Motor neuron (in vitro differentiated cells): ENCODE measurements at regions not wholly inside any gene's neighbourhood (a gene's known extent, or its start where the extent isn't known, plus 50 kb on each side); places are given as distances from the start of the nearest gene placed in this dataset.
A peak's percentile ranks its signal among the peaks of the same experiment; 100 is the strongest.

Source experiments
- ATAC-seq, 8 experiments: fragments of 200-7000 bp; cut with Tn5 transposase; replicated peaks in 6 of 8; 2 replicates each; pipeline ENCODE4 v1.8.0; 2021; ENCODE audit warnings: mild to moderate bottlenecking in 8 of 8, moderate library complexity in 8 of 8
- H3K27ac ChIP-seq, 2 donors: fragments of 250-450 bp; sonication (Bioruptor Pico); 2 replicates each; pipeline ENCODE4 v1.9.0; 2021; ENCODE audit warnings: antibody characterized with exemption in 2 of 2, mild to moderate bottlenecking in 2 of 2, moderate library complexity in 1 of 2
- H3K4me1 ChIP-seq, 2 donors: fragments of 250-450 bp; sonication (Bioruptor Pico); replicated peaks in 1 of 2; 2 replicates each; pipeline ENCODE4 v1.6.1; 2021; ENCODE audit warnings: antibody characterized with exemption in 2 of 2, mild to moderate bottlenecking in 2 of 2, moderate library complexity in 1 of 2
- H3K4me3 ChIP-seq, 5 donors: fragments of 250-450 bp; sonication (Bioruptor Pico); 2 replicates each; pipeline ENCODE4 v1.9.0; 2021; ENCODE audit warnings: antibody characterized with exemption in 5 of 5, mild to moderate bottlenecking in 5 of 5, moderate library complexity in 4 of 5
- WGBS, 10 experiments: fragments of 450-650 bp; shearing (Covaris generic); methylation state at CpG; one replicate each; pipeline ENCODE4 v1.0.0; 2022; 5-methylcytosine and 5-hydroxymethylcytosine counted together
- in situ Hi-C, 9 experiments: fragments of 400-800 bp; cut with MboI; loops; one replicate each; pipeline ENCODE4 v1.15.0; 2021; ENCODE audit warnings: low sequenced_read_pairs in 9 of 9, low pct_unique_long_range_greater_than_20kb in 2 of 9; ENCODE audit not compliant: unreplicated experiment in 9 of 9

DNA sequence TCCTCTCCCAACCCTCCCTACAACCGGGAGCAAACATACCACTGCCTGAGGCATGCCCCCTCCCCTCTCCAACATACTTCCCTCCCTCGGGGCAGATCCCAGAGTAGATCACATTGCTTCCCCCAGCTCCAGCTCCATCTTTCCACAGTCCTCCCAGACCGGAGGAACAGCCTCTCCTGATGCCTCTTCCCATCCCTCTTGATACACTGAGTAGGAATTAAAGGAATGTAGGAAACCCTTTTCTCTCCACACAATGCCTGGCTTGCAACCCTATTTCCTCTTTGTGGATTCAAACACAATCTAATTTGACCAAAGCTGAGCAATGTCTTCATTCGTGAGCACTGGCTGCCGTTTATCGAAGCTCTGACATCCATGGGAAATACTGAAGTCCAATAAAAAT, 339.8 kb downstream of the BCOR start:
- no peak for ATAC-seq
- H3K4me1 ChIP-seq: peaks cover 17 to 24% of the 10 kb centered on the region in 2 donors
- no peak overlapping the region for H3K27ac ChIP-seq
- H3K4me3 ChIP-seq: no peak overlapping the region
- WGBS, 10 experiments: 50 to 100% (median 73%) methylated on average over 1 to 3 of the region's 6 CpGs; no CpG with 5 or more reads in 6 of the 10 experiments
- in situ Hi-C loops: no loop called here

- 80 to 100% methylated on average over 1 of the region's 17 CpGs; no CpG with 5 or more reads in 8 of the 10 experiments for WGBS, 10 experiments
- Histone ChIP-seq H3K27ac (peak overlapping the region in 1 of 2 donors; percentile 39), H3K4me3 (no peak overlapping the region), H3K4me1 (peaks cover 17 to 24% of the 10 kb centered on the region in 2 donors)
- in situ Hi-C loops: no loop called here
- peak in 1 of 8 experiments; percentile 25 for ATAC-seq
Measured at GRCh38 chrX:39758791-39759525, 338.8 kb downstream of the BCOR start.

DNA sequence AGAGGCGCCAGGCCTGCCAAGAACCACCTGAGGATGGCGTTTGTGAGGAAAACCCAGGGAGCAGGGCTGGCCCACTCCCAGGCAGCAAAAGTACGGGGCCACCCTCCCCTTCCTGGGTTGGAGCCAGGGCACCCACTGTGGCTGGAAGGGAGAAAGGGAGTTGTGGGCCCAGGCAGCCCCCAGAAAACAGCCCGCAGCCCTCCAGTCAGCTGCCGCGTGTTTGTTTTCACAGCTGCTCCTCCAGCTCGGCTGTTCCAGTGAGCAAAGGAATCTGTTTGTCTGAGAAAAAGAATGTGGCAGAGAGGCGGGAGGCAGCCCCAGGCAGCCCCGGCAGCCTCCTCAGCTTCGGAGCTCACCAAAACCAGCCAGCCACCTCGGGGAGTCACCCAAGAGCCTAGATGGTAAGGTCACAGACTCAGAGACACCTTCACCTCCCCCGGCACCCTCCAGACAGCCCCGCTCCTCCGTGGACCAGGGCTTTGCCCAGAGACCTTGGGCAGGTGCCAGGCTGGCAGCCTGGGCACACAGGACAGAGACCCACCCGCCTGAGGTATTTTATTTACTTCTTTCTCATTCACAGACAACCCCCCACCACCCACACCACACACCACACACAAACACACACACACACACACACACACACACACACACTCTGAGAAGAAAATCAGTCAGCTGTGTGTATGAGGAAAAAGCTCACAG, 338.1 kb downstream of the BCOR start:
- ATAC-seq: peak in 5 of 8 experiments; percentile 11 to 78 (median 12)
- H3K4me3 ChIP-seq: no peak overlapping the region
- H3K27ac ChIP-seq: peak overlapping the region in 1 of 2 donors; percentile 39
- H3K4me1 ChIP-seq: peaks cover 14 to 27% of the 10 kb centered on the region in 2 donors
- 60% methylated on average over 1 of the region's 15 CpGs; no CpG with 5 or more reads in 9 of the 10 experiments for WGBS, 10 experiments
- in situ Hi-C loops: no loop called here

DNA sequence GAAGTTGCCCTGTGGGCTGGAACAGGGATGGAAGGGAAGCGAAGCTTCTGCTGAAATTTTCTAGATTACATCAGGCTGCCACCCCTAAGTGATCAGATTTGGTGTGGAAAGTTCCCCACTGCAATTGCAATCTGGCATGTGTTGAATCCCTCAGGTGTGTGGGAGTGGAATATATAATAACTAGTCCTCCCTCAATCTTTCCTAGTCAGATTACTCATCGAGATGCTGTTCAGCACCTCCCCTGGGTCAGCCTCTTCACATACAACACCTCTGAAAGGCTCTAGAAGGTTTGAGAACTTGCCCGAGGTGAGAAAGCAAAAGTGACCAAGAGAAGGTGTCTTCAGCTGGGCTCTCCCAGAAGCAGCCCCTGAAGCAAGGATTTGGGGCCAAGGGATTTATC, 336.8 kb downstream of the BCOR start:
- Histone ChIP-seq H3K4me1 (peaks cover 7 to 17% of the 10 kb centered on the region in 2 donors), H3K27ac (no peak overlapping the region), H3K4me3 (no peak overlapping the region)
- WGBS, 10 experiments: 40 to 60% methylated on average over 1 of the region's 3 CpGs; no CpG with 5 or more reads in 8 of the 10 experiments
- in situ Hi-C loops: no loop called here
- ATAC-seq: no peak

DNA sequence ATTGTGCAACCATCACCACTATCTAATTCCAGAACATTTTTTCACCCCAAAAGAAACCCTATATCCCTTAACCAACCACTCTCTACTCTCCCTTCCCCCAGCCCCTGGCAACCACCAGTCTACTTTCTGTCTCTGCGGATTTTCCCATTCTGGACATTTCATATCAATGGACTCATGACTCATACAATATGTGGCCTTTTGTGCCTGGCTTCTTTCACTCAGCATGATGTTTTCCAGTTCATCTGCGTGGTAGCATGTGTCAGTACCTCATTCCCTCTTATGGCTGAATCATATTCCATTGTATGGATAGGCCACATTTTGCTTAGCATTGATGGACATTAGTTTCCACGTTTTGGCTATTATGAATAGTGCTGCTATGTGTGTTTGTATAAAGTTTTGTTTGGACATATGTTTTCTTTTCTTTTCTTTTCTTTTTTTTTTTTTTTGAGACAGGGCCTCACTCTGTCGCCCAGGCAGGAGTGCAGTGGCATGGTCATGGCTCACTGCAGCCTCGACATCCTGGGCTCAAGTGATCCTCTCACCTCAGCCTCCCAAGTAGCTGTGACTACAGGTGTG, 335.4 kb downstream of the BCOR start:
- H3K27ac ChIP-seq: no peak overlapping the region
- 45 to 100% (median 84%) methylated on average over 1 to 4 of the region's 5 CpGs; no CpG with 5 or more reads in 4 of the 10 experiments for WGBS, 10 experiments
- ATAC-seq: peak in 3 of 8 experiments; percentile 32 to 33 (median 32)
- H3K4me1 ChIP-seq: peaks cover 21% of the 10 kb centered on the region in 2 donors
- no peak overlapping the region for H3K4me3 ChIP-seq
- in situ Hi-C loops: no loop called here

DNA sequence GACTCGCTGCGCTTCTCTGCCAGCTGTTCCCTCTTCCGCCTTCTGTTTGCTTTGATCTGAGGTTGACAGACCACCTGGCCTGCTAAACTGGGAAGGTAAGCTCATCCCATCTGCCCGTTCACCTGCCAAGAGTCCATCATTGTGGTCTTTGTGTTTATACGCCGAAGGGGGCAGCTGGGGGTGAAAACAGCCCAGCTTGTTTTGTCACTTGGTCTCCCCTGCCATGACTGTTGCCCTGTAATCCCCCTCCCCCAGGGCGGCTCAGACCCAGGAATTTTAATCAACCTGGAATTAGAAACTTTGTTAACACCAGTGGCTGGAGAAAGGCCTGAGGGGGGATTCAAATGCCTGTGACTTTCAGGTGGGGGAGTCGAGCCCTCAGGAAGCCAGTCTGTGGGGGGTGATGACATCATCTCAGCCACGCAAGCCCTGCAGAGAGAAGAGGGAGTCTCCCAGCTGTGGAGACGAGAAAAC, 333.3 kb downstream of the BCOR start:
- no peak overlapping the region for H3K27ac ChIP-seq
- peak in 1 of 8 experiments; percentile 35 for ATAC-seq
- no peak overlapping the region for H3K4me3 ChIP-seq
- in situ Hi-C loops: no loop called here
- H3K4me1 ChIP-seq: peaks cover 17 to 23% of the 10 kb centered on the region in 2 donors
- 40 to 100% (median 60%) methylated on average over 1 to 7 of the region's 10 CpGs; no CpG with 5 or more reads in 6 of the 10 experiments for WGBS, 10 experiments

DNA sequence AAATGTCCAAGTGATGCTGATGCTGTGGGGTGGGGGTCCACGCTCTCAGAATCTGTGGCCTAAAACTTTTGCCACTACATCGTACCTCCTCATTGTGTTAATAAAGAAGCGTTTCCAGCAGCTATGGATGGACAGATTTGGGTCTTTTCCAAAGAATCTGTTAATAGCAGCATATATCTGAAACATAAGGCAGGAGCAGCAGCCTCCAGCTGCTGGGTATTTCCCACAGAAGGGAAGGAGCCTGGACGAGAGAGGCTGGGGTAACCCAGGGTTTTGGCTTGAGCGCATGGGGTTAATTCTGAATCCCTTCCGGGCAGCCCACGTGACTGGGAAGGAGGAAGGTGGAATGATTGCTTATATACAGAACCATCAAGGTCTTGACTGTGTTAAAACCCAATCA, 332.4 kb downstream of the BCOR start:
- no peak for ATAC-seq
- in situ Hi-C loops: no loop called here
- 43 to 100% (median 64%) methylated on average over 2 to 6 of the region's 7 CpGs; no CpG with 5 or more reads in 6 of the 10 experiments for WGBS, 10 experiments
- no peak overlapping the region for H3K4me3 ChIP-seq
- no peak overlapping the region for H3K27ac ChIP-seq
- H3K4me1 ChIP-seq: peaks cover 13 to 19% of the 10 kb centered on the region in 2 donors

DNA sequence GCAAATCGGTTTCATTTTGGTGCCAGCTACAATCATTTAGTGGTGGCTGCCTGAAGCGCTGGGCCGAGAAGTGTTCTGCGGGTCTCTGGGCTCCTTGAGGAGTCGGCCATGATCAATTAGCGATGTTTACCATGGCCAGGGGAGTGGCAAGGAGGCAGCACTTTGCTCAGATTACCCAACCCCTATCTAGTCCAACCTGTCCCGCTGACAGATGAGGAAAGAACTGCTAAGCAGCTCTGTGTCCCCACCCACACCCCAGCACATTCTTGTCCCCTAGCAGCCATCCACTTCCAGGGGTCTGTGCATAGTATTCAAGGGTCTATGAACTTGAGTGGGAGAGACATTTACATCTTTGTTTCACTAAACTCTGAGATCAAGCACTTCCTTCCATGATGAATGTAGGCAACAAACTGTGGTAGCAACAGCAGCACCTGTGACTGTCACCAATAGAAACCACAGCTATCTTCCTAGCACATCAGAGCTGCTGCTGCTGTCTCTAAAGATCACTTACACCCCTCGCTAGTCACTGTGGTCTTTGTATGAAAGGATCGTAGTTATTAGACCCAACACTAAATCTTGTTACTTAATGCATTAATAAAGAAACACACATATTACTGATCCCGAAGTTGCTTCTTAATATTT, 331.6 kb downstream of the BCOR start:
- Histone ChIP-seq H3K4me3 (no peak overlapping the region), H3K27ac (no peak overlapping the region), H3K4me1 (peaks cover 13 to 19% of the 10 kb centered on the region in 2 donors)
- 17 to 100% (median 52%) methylated on average over 1 to 3 of the region's 10 CpGs; no CpG with 5 or more reads in 4 of the 10 experiments for WGBS, 10 experiments
- ATAC-seq: peak in 1 of 8 experiments; percentile 52
- in situ Hi-C loops: no loop called here

DNA sequence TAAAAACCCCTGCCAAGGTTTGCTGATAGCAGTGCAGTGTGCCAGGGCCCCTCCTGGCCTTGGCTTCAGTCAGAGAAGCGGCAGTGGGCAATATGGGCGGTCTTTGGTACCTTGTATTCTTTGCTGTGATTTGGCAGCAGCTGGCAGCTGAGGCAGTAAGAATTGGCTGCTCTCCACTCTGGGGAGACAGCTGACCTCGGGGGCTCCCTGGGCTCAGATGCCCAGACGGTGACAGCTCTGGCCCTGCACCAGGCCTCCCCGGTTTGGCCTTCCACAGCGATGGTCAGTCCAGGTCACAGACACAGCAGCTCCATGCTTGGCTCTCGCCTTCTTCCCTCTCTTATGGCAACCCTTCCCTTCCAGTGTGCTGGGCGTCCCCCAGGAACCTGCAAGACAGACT, 330.9 kb downstream of the BCOR start:
- no peak overlapping the region for H3K27ac ChIP-seq
- ATAC-seq: peak in 1 of 8 experiments; percentile 14
- 20% methylated on average over 2 of the region's 8 CpGs; no CpG with 5 or more reads in 9 of the 10 experiments for WGBS, 10 experiments
- in situ Hi-C loops: no loop called here
- H3K4me1 ChIP-seq: peaks cover 19 to 24% of the 10 kb centered on the region in 2 donors
- H3K4me3 ChIP-seq: no peak overlapping the region

- Histone ChIP-seq H3K4me1 (peaks cover 25 to 29% of the 10 kb centered on the region in 2 donors), H3K27ac (no peak overlapping the region), H3K4me3 (no peak overlapping the region)
- 8 to 100% (median 74%) methylated on average over 1 to 6 of the region's 9 CpGs; no CpG with 5 or more reads in 5 of the 10 experiments for WGBS, 10 experiments
- in situ Hi-C loops: no loop called here
- no peak for ATAC-seq
Measured at GRCh38 chrX:39767446-39767845, 330.3 kb downstream of the BCOR start.

DNA sequence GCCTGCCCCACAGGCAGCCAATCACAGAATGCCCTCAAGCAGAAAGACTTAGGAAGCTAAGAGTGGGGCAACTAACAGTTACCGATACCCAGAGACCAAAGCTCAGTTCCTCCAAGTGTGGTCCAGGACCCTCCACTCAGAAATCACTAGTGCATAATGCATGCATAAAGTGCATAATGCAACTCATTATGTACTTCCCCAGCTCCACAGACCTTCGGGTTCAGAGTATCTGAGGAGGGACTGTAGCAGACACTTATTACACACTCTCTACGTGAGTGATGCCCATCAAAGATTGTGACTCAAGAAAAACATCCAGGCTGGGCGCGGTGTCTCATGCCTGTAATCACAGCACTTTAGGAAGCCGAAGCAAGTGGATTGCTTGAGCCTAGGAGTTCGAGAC, 328.0 kb downstream of the BCOR start:
- Histone ChIP-seq H3K4me3 (no peak overlapping the region), H3K27ac (no peak overlapping the region), H3K4me1 (peaks cover 29 to 40% of the 10 kb centered on the region in 2 donors)
- ATAC-seq: no peak
- 52% methylated on average over 2 of the region's 7 CpGs; no CpG with 5 or more reads in 9 of the 10 experiments for WGBS, 10 experiments
- in situ Hi-C loops: no loop called here

- no peak overlapping the region for H3K27ac ChIP-seq
- H3K4me1 ChIP-seq: peaks cover 25 to 36% of the 10 kb centered on the region in 2 donors
- in situ Hi-C loops: no loop called here
- no peak overlapping the region for H3K4me3 ChIP-seq
- 66 to 100% (median 90%) methylated on average over 1 to 5 of the region's 5 CpGs; no CpG with 5 or more reads in 7 of the 10 experiments for WGBS, 10 experiments
- no peak for ATAC-seq
Measured at GRCh38 chrX:39771089-39771488, 326.7 kb downstream of the BCOR start.
